Coronary artery (tissue), 2 donors: ENCODE measurements at regions not wholly inside any gene's neighbourhood (a gene's known extent, or its start where the extent isn't known, plus 50 kb on each side); places are given as distances from the start of the nearest gene placed in this dataset.

Experiments used
- DNase-seq: peaks from one replicate; pipeline ENCODE4 v3.0.0-alpha.2; 2017; ENCODE audit warnings: low spot score
- H3K27ac ChIP-seq, 2 donors: fragments of 200-600 bp; sonication (generic); one replicate each; pipeline ENCODE4 v1.5.1; 2016 to 2019
- H3K4me3 ChIP-seq: fragments of 200-600 bp; sonication (generic); 2 replicates; pipeline ENCODE4 v1.5.1; 2016; ENCODE audit warnings: mild to moderate bottlenecking, moderate library complexity
- TF ChIP-seq, protein P1 (sequence below): fragments of 200-600 bp; sonication (generic); IDR thresholded peaks from one replicate; pipeline ENCODE4 v1.5.1; 2019; ENCODE audit warnings: antibody characterized with exemption

- Histone ChIP-seq H3K27ac (peak overlapping the region in 1 of 2 donors; percentile 44), H3K4me3 (no peak overlapping the region)
- no peak for DNase-seq
- TF ChIP-seq, protein P1, sequence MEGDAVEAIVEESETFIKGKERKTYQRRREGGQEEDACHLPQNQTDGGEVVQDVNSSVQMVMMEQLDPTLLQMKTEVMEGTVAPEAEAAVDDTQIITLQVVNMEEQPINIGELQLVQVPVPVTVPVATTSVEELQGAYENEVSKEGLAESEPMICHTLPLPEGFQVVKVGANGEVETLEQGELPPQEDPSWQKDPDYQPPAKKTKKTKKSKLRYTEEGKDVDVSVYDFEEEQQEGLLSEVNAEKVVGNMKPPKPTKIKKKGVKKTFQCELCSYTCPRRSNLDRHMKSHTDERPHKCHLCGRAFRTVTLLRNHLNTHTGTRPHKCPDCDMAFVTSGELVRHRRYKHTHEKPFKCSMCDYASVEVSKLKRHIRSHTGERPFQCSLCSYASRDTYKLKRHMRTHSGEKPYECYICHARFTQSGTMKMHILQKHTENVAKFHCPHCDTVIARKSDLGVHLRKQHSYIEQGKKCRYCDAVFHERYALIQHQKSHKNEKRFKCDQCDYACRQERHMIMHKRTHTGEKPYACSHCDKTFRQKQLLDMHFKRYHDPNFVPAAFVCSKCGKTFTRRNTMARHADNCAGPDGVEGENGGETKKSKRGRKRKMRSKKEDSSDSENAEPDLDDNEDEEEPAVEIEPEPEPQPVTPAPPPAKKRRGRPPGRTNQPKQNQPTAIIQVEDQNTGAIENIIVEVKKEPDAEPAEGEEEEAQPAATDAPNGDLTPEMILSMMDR, result no peak
These were observed 540.5 kb upstream of the JAG1 start for GRCh38 chr20:11214256-11214840.

GRCh38 chr20:11216451-11217314 lies 542.9 kb upstream of the JAG1 start:
- Histone ChIP-seq H3K27ac (peak overlapping the region in 1 of 2 donors; percentile 65), H3K4me3 (no peak overlapping the region)
- no peak for DNase-seq
- TF ChIP-seq, protein P1, result no peak

GRCh38 chr20:11217326-11218172 lies 543.8 kb upstream of the JAG1 start:
- Histone ChIP-seq H3K4me3 (no peak overlapping the region), H3K27ac (peak overlapping the region in 1 of 2 donors; percentile 65)
- TF ChIP-seq, protein P1, result no peak
- no peak for DNase-seq

DNA sequence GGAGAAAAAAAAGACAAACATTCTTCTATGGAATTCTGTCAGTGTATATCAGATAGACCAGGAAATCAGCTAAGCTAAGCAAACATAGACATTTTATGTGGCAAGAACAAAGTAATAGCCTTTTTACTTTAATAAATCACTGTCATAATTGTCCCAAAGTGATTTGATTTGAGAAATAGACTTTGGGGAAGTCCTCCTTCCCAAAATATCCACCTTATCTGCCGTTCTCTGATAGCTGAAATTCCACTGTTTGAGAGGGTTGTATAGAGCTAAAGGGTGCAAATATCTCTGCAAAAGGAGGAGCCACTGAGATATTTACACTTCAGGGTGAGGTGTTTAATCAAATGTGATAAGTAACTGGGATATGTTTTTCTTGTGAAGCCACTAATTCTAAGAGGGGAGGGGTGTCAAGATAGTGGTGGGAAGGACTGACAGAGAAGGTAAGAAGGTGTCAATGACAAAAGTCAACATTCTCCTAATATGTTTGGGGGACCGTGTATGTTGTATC lies 544.4 kb upstream of the JAG1 start:
- TF ChIP-seq, protein P1, result no peak
- DNase-seq, result no peak
- Histone ChIP-seq H3K27ac (peak overlapping the region in 1 of 2 donors; percentile 33), H3K4me3 (no peak overlapping the region)

- Histone ChIP-seq H3K4me3 (no peak overlapping the region), H3K27ac (no peak overlapping the region)
- TF ChIP-seq, protein P1, result no peak
- DNase-seq, result no peak
These were observed 545.4 kb upstream of the JAG1 start for GRCh38 chr20:11219192-11219591.

DNA sequence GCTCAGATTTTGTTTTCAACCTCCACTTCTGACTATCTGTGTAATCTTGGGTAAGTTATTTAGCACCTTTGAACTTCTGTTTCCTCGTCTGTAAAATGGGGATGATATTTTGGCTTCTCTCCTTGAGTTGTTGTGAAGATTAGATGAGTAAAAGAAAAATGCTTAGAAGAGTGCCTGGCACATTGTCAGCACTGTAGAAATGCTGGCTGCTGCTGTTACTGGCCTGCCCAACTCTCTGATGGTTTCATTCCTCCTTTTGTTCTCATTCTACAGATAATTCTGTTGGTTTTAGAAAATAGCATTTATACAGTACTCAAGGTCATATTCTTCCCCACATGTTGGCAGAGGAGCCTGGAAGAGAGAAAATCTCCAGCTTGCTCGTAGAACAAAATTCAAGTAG lies 547.2 kb upstream of the JAG1 start:
- H3K27ac ChIP-seq, result peak overlapping the region in 1 of 2 donors; percentile 3
- TF ChIP-seq, protein P1, result no peak
- DNase-seq, result no peak
- no peak overlapping the region for H3K4me3 ChIP-seq
